Stomach (tissue), 4 donors: ENCODE measurements at regions not wholly inside any gene's neighbourhood (a gene's known extent, or its start where the extent isn't known, plus 50 kb on each side); places are given as distances from the start of the nearest gene placed in this dataset.

Experiments
- EP300 ChIP-seq: sonication (generic); formaldehyde crosslinking; IDR thresholded peaks from one replicate; pipeline ENCODE4 v1.6.1; 2017; ENCODE audit warnings: antibody characterized with exemption
- POLR2A ChIP-seq, 4 donors: fragments of 450-650 bp; IDR thresholded peaks; one replicate each; pipeline ENCODE4 v1.6.1; 2016; ENCODE audit warnings: antibody characterized with exemption in 4 of 4, control low read depth in 2 of 4, mild to moderate bottlenecking in 1 of 4, moderate library complexity in 1 of 4
- POLR2AphosphoS5 ChIP-seq, 3 donors: sonication (generic); formaldehyde crosslinking; IDR thresholded peaks; one replicate each; pipeline ENCODE4 v1.6.1; 2016; ENCODE audit warnings: antibody characterized with exemption in 3 of 3
- TF ChIP-seq, protein P1 (sequence below), 7 experiments: fragments of 450-650 bp in 4 of 7; fragments of 200-600 bp in 3 of 7; sonication (generic) in 3 of 7; IDR thresholded peaks; one replicate each; pipeline ENCODE4 v1.5.1; 2016 to 2019; ENCODE audit warnings: antibody characterized with exemption in 7 of 7, control low read depth in 2 of 7, mild to moderate bottlenecking in 1 of 7

DNA sequence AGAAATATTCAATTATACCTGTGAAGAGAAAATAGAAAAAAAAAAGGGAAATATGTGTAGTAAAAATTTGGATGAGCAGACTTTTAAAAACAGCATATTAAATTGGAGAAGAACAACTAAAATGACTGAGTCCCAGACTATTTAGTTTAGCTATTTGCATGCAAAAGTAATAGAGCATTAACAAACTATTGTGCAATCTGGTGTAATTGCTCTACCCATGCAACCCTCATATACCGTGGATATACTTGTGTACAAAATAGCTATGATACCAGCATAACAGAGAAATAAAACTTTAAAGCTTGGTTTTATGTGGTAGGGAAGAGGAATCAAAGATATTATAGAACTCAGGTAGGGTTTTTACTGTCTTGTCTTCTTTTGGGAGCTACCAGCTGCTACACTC lies 78.7 kb upstream of the PRDM9 start:
- TF ChIP-seq POLR2A (IDR thresholded peaks at IDR 0.05), result no peak
- TF ChIP-seq, protein P1, sequence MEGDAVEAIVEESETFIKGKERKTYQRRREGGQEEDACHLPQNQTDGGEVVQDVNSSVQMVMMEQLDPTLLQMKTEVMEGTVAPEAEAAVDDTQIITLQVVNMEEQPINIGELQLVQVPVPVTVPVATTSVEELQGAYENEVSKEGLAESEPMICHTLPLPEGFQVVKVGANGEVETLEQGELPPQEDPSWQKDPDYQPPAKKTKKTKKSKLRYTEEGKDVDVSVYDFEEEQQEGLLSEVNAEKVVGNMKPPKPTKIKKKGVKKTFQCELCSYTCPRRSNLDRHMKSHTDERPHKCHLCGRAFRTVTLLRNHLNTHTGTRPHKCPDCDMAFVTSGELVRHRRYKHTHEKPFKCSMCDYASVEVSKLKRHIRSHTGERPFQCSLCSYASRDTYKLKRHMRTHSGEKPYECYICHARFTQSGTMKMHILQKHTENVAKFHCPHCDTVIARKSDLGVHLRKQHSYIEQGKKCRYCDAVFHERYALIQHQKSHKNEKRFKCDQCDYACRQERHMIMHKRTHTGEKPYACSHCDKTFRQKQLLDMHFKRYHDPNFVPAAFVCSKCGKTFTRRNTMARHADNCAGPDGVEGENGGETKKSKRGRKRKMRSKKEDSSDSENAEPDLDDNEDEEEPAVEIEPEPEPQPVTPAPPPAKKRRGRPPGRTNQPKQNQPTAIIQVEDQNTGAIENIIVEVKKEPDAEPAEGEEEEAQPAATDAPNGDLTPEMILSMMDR (IDR thresholded peaks at IDR 0.05), result no peak
- no peak for TF ChIP-seq EP300
- no peak for TF ChIP-seq POLR2AphosphoS5 (IDR thresholded peaks at IDR 0.05)
